ENCODE measurements at regions not wholly inside any gene's neighbourhood (a gene's known extent, or its start where the extent isn't known, plus 50 kb on each side); places are given as distances from the start of the nearest gene placed in this dataset.
"Not testable (repeated sequence)": the region's sequence is repeated elsewhere in the genome, so short reads cannot be mapped to it uniquely, and the experiment has no call there.

DNA sequence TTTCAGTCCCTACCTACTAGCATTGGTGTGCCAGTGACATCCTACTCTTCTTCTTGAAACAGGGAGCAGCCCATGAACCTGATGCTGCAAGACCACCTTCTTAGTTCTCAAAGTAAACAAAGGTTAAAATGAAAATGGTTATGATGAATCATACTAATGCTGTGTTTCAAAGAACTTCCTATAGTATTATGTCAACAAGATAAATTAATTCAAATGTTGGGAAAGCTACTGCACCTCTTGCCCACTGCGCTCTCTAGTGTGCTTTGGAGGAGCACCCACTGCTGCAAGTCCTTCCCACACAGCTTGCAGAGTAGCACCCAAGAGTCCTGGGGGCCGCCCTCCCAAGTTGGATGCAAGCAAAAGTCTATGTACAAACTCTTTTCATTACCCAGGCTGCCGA lies 81.1 kb downstream of the CD200R1L start:
- TF ChIP-seq, protein P1, sequence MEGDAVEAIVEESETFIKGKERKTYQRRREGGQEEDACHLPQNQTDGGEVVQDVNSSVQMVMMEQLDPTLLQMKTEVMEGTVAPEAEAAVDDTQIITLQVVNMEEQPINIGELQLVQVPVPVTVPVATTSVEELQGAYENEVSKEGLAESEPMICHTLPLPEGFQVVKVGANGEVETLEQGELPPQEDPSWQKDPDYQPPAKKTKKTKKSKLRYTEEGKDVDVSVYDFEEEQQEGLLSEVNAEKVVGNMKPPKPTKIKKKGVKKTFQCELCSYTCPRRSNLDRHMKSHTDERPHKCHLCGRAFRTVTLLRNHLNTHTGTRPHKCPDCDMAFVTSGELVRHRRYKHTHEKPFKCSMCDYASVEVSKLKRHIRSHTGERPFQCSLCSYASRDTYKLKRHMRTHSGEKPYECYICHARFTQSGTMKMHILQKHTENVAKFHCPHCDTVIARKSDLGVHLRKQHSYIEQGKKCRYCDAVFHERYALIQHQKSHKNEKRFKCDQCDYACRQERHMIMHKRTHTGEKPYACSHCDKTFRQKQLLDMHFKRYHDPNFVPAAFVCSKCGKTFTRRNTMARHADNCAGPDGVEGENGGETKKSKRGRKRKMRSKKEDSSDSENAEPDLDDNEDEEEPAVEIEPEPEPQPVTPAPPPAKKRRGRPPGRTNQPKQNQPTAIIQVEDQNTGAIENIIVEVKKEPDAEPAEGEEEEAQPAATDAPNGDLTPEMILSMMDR (IDR thresholded peaks at IDR 0.05; ENCODE audit: low read depth, low read length), result no peak

DNA sequence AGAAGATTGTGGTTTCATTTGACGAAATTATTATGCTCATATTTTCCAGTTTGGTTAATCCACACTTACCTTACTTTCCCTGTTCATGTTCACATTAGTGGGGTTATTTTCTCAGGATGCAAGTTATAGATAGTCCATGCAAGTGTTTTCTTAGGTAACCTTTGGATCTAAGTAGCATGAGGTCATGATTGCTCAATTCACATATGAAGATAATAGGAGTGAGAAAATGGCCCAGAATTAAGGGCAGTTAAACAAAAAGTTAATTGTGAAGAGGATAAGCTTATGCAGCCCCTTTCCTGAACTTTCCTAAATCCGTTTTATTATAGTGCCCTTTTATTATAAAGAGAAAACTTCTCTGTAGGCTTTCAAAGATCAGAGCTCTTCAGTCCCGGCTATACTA lies 83.4 kb downstream of the CD200R1L start:
- no peak for DNase-seq (ENCODE audit: extremely low read depth, low read depth)
- TF ChIP-seq, protein P1 (IDR thresholded peaks at IDR 0.05; ENCODE audit: low read depth, low read length), result no peak

More for the DNA sequence above, 81.1 kb downstream of the CD200R1L start:
- no peak for DNase-seq (ENCODE audit: extremely low read depth, low read depth)

DNA sequence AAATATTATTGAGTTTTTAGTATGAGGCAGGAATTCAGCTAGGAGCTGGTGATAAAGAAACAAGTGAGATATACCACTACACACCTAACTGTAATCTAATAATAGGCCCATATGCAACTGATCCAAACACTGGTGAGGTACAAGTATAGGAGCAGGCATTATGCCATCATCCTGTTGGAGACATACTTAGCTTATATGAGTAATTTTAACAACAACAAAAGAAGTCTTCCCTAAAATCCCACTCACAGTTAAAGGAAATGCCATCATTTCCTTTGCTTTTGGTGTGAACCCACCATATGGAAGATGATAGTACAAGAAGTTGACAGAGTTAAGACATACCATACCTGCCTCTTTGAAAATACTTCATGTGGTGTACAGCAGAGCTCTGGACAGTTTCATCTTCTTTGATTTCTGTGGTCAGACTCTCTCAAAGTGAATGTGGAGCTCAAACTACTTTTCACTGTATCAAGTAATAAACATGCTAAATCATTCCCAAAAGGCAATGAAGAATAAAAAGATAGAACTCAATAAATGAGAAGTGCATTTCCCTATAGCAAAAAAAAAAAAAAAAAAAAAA lies 85.5 kb downstream of the CD200R1L start:
- TF ChIP-seq, protein P1 (IDR thresholded peaks at IDR 0.05; ENCODE audit: low read depth, low read length), result no peak
- DNase-seq (ENCODE audit: extremely low read depth, low read depth), result no peak

DNA sequence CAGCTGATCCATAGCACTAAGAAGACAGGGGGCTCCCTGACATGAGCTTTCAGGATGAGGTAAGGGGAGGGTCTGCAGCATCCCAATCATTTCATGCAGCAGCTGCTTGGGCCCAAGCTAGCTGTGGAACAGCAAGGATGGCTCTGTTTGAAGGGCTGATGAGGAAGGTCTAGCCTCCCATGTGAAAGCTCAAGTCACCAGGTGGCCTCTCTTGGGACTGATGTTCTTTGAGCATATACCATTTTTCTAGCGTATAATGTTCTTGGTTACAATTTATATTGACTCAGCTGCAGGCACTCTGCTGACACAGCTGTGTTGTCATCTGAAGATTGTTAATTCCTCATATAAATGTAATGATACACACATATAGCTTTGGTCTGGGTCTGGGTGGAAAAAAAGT lies 87.0 kb downstream of the CD200R1L start:
- TF ChIP-seq, protein P1 (IDR thresholded peaks at IDR 0.05; ENCODE audit: low read depth, low read length), result no peak
- no peak for DNase-seq (ENCODE audit: extremely low read depth, low read depth)

DNA sequence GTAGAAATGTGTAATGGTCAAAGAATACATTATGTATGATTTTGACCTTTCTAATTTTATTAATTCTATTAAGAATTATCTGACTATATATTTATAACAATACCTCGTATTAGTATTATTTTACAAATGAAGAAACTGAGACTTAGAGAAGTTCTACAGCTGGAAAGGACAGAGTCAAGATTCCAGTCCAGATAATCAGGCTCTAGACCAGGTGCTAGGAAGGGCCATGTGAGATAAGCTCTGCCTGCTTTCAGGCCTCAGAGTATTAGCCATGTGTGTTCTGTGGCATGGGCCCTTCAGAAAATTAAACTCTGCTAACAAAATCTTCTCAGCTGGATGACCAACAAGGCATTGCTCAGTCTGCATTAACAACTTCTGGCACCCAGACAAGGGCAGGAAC lies 87.5 kb downstream of the CD200R1L start:
- TF ChIP-seq, protein P1 (IDR thresholded peaks at IDR 0.05; ENCODE audit: low read depth, low read length), result no peak

DNA sequence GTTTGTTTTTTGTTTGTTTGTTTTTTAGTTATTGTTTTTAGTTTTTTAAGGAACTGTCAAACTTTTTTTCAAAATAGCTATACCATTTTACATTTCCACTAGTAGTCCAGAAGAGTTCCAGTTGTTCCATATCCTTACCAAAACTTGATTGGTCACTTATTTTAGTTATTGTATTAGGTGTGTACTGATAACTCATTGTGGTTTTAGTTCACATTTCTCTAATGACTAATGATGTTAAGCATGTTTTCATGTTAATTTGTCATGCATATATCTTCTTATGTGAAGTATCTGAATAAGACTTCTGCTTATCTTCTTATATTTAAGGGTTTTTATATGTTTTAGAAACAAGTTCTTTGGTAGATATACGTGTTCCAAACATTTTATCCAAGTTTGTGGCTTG lies 89.5 kb downstream of the CD200R1L start:
- DNase-seq (ENCODE audit: extremely low read depth, low read depth), result no peak

More for the DNA sequence above, 87.5 kb downstream of the CD200R1L start:
- DNase-seq (ENCODE audit: extremely low read depth, low read depth), result no peak

DNA sequence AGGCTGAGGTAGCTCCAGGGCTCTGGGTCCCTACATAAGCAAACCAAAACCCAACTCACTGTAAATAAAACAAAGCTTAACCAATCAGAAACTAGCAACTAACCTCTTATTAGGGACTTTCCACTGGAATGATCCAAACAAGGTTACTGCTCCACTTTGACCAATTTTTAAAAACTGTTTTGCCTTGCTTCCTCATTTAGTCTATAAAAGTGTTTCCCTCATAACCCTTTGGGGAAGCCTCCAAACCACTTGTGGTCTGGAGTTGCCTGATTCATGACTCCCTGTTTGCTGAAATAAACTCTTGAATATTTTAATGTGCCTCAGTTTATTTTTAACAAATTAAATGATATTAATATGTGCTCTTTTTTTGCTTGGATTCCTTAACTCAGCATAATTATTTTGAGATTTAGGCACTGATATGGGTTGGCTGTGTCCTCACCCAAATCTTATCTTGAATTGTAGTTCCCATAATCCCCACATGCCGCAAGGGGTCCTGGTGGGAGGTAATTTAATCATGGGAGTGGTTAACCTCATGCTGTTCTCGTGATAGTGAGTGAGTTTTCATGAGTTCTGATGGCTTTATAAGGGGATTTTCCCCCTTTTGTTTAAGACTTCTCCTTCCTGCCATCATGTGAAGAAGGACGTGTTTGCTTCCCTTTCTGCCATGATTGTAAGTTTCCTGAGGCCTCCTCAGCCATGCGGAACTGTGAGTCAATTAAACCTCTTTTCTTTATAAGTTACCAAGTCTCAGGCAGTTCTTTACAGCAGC lies 90.6 kb downstream of the CD200R1L start:
- TF ChIP-seq, protein P1 (IDR thresholded peaks at IDR 0.05; ENCODE audit: low read depth, low read length), result no peak
- DNase-seq (ENCODE audit: extremely low read depth, low read depth), result no peak

More for the DNA sequence above, 89.5 kb downstream of the CD200R1L start:
- TF ChIP-seq, protein P1 (IDR thresholded peaks at IDR 0.05; ENCODE audit: low read depth, low read length), result no peak

DNA sequence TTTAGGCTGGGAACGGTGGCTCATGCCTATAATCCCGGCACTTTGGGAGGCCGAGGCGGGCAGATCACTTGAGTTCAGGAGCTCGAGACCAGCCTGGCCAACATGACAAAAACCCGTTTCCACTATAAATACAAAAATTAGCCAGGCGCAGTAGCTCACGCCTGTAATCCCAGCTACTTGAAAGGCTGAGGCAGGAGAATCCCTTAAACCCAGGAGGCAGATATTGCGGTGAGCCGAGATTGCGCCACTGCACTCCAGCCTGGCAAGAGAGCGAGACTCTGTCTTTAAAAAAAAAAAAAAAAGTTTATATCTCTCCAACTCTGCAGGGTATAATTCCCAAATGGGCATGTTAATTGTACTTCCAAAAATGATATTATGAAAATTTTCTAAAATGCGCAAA lies 91.6 kb downstream of the CD200R1L start:
- not testable (repeated sequence) for DNase-seq (ENCODE audit: extremely low read depth, low read depth)

All from AG09319 (cell line).